ENCODE measurements at regions not wholly inside any gene's neighbourhood (a gene's known extent, or its start where the extent isn't known, plus 50 kb on each side); places are given as distances from the start of the nearest gene placed in this dataset.

- no peak for TF ChIP-seq CTCF (IDR thresholded peaks at IDR 0.05; ENCODE audit: extremely low read depth, missing control alignments)
- DNase-seq (ENCODE audit: low spot score) = no peak
Observed at GRCh38 chr18:56235071-56235470, 403.3 kb downstream of the TXNL1 start.

DNA sequence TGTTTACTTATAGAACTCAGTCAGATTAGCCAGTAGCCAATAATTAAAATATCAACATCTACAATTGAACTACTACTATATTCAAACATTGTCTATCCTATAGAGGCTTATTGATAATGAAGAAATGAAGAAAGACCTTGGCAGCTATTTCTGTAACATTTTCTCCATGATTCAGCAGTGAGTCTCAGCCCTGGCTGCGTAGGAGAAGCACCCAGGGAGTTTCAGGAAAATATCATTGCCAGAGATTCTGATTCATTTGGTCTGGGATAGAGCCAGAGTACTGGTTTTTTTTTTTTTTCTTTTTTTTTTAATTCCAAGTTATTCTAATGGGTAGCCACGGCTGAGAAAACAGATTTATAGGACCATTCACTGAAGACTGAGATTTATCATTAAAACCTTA lies 404.8 kb downstream of the TXNL1 start:
- TF ChIP-seq CTCF (IDR thresholded peaks at IDR 0.05; ENCODE audit: extremely low read depth, missing control alignments) = no peak
- DNase-seq (ENCODE audit: low spot score) = no peak

GRCh38 chr18:56226025-56226424 lies 412.4 kb downstream of the TXNL1 start:
- no peak for TF ChIP-seq CTCF (IDR thresholded peaks at IDR 0.05; ENCODE audit: extremely low read depth, missing control alignments)

GRCh38 chr18:56224669-56225561 lies 413.5 kb downstream of the TXNL1 start:
- DNase-seq (ENCODE audit: low spot score) = no peak
- no peak for TF ChIP-seq CTCF (IDR thresholded peaks at IDR 0.05; ENCODE audit: extremely low read depth, missing control alignments)

More at GRCh38 chr18:56226025-56226424, 412.4 kb downstream of the TXNL1 start:
- DNase-seq (ENCODE audit: low spot score) = no peak

- no peak for DNase-seq (ENCODE audit: low spot score)
- TF ChIP-seq CTCF (IDR thresholded peaks at IDR 0.05; ENCODE audit: extremely low read depth, missing control alignments) = no peak
Observed at GRCh38 chr18:56221195-56222065, 417.0 kb downstream of the TXNL1 start.

- DNase-seq (ENCODE audit: low spot score) = no peak
- TF ChIP-seq CTCF (IDR thresholded peaks at IDR 0.05; ENCODE audit: extremely low read depth, missing control alignments) = no peak
Observed at GRCh38 chr18:56217406-56217805, 421.0 kb downstream of the TXNL1 start.

DNA sequence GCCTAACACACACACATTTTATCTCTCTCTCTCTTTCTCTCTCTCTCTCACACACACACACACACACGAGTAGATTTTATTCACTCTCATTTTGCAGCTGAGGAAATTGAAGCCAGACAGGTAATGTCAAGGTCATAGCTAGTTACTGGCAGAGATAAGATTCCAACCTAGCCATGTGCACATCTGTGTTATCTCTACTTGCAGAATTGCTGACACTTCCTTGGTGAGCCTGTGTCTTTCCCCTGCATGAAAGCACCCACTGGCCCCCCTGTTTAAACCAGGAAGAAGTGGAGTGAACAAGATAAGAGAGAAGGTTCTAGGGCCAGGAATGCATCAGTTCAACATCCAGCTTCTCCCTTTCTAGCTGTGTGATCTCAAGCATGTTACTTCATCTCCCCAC lies 423.7 kb downstream of the TXNL1 start:
- no peak for DNase-seq (ENCODE audit: low spot score)
- TF ChIP-seq CTCF (IDR thresholded peaks at IDR 0.05; ENCODE audit: extremely low read depth, missing control alignments) = no peak
